Right renal pelvis (tissue), 4 donors: ENCODE measurements at regions not wholly inside any gene's neighbourhood (a gene's known extent, or its start where the extent isn't known, plus 50 kb on each side); places are given as distances from the start of the nearest gene placed in this dataset.
"Not testable (repeated sequence)": the region's sequence is repeated elsewhere in the genome, so short reads cannot be mapped to it uniquely, and the experiment has no call there.

Source experiments
- DNase-seq, 4 donors: peaks; one replicate each; pipeline ENCODE4 v3.0.0-alpha.2; 2013; ENCODE audit warnings: low read depth in 4 of 4, low spot score in 3 of 4, missing footprints in 1 of 4

DNA sequence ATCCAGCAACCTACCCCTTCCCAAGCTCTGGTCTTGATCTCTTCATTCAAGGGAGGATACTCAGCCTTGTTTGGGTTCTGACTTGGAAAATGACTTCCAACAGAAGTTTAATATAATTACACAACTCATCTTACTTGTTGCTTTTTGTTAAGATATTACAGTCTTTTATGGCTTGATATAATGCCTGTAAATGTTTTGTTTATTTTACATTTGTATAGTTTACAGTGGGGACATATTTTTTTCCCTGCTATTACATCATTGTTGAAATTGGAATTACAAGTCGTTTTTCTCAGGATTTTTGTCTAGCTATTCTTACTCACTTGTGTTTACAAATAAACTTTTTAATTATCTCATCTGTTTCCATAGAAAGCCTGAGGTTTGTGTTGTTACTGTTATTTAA, 436.0 kb downstream of the CNTNAP4 start:
- no peak for DNase-seq

DNA sequence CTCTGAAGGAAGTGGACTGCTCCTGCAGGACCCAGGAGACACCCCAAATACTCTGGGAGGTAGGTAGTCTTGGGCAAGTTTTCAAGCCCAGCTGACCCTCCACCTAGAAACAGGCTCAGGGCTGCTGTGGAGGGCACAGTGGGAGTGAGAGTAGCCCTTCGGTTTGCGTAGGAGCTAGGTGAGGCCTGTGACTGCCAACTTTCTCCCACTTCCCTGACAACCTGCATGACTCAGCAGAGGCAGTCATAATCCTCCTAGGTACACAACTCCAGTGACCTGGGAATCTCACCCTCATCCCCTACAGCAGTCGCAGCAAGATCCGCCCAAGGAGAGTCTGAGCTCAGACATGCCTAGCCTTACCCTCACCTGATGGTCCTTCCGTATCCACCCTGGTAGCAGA, 439.1 kb downstream of the CNTNAP4 start:
- DNase-seq: not testable (repeated sequence)

DNA sequence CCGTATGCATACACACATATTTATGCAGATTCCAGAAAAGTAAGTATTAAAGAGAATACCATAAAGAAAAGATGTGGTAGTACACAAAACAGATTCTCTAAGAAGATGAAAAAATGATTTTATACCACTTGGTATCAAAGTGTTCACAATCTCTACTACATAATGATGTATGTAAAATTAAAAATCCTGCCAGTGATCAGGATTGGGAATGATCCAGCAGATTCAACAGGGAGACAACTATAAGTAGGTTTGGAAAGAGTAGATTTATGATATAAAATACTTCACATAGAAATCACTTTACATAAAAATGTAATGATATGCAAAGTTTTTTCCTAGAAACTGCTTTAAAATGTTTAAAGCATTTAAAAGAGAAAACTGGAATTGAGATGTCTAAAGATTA, 447.0 kb downstream of the CNTNAP4 start:
- no peak for DNase-seq

DNA sequence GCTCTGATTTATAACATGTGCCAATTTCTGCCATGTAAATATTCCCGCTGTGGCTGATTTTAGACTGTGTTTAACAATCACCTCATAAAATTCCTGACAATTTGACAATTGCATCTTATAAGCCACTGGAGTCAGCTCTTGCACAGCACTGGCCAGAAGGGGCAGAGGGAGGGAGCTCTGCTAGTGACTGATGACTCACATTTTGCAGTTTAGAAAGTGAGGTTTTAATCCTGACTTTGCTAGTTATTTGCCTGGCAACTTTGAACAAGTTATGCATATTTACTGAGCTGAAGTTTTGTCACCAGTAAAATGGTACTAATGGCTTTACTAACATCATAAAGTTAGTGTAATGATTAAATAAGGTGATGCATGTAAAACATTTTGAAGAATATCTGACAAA, 452.3 kb downstream of the CNTNAP4 start:
- no peak for DNase-seq

DNA sequence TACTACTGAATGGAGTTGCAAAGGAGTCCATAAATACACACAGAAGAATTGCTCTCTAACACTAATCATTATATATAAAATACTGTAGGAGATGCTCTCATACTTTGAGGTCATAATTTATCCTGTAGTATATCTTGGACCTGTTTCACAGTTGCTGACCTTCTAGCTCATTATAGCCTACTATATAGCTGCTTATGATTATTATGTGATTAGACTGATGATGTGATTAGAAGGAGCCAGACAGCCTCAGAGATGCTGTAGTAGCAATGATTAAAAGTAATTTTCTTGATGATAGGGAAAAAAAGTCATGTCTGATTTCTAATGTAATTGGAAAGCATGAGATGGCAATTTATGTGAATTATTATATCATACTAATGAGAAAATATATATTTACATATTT, 455.7 kb downstream of the CNTNAP4 start:
- no peak for DNase-seq

DNA sequence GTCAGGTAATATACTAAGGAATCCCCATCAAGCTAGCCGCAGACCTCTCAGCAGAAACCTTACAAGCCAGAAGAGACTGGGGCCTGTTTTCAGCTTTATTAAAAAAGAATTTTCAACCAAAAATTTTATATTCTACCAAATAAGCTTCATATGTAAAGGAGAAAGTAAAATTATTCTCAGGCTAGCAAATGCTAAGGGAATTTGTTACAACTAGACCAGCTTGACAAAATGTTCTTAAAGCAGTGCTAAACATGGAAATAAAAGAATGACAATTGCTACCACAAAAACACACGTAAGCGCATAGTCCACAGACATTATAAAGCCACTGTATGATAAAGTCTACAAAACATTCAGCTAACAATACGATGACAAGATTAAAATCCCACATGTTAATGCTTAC, 449.4 kb upstream of the MON1B start:
- DNase-seq: no peak

DNA sequence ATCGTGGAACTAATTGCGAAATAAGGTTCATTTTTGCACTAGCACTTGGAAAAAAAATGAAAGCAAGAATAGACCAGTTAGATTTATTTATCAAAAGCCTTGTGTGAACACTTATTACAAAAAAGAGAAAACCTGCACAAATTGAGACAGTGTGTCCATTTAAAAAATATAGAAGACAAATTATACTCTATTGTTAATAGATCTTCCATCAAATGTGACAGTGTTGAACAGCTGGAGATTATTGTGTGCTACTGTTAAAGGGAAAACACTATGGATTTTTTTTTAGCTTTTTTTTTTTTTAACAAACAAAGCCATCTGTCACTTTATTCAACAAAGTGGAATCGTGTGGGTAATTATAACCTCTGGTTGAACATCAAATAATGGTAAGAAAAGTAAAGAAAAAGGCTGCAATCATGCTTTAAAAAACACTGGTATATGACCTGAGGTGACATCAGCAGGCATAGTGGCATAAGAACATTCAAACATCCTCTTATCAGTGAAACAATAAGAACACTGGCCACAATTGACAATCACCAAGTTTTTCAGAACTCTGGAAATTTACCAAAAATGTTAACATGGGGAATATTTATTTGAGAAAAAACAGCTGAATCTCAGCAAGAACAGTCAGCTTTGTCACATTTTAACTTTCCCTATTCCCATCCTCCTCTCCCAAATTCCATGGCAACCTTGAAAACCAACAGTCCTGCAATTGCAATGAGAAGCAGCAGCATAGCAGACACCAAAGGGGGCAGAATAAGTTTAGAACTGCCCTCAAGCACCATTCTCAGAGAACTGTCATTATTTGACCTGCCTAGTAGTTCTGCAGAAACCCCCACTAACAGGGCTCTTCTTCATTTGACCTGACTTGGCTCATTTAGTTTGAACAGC, 442.3 kb upstream of the MON1B start:
- DNase-seq: no peak

DNA sequence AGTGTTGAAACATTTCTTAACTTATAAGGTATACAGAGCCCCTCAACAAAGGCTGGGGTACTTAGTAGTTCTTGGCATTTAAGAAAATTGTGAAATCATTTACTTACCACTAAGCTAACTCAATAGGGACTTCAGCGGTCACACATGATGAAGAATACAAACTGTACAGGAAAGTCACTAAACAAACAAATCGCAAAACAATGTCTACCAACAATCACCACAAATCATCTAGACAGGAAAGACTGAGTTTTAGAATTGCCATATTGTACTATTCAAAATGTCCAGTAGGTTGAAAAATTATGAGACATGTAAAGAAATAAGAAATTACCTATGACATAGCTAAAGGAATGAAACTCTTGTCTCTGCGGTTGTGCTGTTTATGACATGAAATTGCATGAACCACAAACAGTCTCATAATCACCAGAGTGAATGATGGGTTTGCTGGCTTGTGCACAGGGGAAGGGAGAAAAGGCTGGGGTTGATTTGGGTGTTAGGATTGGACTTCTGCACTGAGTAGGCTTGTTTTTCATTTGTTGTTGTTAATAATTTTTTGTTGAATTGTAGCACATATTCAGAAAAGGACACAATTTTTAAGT, 441.1 kb upstream of the MON1B start:
- no peak for DNase-seq

DNA sequence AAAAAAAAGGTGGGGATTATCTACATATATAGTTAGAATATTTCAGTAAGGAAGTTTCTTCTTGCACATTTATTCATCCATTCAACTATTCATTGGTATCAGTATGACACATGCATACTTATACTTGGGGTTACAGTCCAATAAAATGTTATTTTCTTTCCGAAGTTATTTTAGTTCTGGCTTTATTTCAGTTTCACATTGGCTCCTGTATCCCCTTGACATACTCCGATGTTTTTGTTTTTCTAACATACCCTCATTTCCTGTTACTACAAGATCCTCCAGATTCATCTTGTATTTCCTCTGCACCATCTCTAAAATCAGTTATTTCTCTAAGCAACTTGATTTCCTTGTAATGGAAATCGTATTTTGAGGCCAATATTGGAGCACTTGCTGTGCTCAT, 435.5 kb upstream of the MON1B start:
- DNase-seq: no peak

DNA sequence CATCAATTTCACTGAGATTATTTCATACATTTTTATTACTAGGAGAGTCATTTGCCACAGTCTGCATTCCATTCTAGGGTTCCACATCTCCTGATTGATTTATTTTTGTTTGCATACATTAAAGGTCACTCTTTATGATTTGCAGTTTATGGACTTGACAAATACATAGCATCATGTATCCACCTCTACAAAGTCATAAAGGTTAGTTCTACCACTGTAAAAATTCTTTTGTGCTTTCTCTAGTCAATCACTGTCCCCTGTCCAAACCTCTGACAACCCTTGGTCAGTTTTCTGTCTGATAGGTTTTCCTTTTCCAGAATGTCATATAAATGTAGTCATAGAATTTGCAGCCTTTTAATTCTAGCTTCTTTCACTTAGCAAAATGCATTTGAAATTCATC, 434.6 kb upstream of the MON1B start:
- no peak for DNase-seq

DNA sequence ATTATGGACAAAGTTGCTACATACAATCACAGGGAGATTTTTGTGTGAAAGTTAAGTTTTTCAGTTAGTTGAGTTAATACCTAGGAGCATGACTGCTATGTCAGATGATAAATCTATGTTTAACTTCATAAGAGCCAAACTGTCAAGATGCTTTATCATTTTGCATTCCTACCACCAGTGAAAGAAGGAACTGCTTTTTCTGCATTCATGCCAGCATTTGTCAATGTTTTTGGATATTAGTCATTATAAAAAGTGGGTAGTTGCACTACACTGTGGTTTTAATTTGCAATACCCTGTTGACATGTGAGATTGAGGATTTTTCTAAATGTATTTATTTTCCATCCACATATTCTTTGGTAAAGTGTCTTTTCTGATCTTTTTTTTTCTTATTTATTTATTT, 434.0 kb upstream of the MON1B start:
- DNase-seq: no peak

DNA sequence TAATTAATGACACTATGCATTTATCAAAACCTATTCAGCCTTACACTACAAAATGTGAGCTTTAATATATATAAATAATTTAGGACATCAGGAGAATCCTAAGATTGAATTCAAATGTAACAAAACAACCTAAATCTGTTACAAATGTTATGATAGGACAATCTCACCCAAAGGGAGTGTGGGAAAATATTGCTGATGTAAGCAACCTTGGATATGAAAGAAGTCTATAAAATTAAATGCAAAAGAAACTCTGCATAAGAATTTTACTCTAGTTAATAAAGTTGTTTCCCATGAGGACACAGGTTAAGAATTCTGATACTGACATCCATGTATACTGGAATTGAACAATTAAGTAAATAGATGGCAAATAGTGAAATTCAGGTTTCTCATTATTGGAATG, 424.5 kb upstream of the MON1B start:
- no peak for DNase-seq

DNA sequence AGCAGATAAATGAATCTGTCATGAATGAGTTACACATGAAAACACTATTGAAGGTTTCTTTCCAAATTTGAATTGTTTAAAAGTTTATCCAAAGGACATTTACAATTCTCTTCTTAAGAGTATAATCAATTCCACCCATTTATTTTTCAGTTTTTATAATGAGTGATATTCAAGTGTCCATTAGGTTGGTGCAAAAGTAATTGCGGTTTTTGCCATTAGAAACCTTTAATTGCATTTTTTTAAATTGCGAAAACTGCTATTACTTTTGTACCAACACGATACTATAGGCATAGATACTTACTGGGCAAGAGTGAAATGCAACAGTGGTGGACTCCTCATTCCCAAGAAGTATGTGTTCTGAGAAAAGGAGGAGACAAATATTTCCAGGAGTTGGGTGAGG, 422.7 kb upstream of the MON1B start:
- no peak for DNase-seq

DNA sequence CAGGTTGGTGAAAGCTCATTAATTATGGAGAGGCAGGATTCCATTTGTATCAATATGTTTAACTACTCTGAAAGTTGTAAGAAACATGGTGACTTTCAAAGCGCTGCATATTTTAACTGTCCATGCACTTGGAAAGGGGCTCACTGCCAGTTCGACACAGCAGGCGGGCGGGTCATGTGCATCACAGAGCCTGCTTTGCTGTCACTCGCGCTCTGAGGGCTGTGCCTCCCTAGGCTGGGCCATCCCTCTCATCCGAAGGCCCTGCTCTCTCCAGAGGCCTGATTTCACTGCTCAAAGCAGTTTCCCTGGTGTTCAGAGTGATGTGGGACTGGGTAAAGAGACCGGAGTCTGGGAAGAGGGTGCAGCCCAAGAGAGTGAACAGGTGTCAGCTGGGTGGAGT, 422.0 kb upstream of the MON1B start:
- DNase-seq: no peak

DNA sequence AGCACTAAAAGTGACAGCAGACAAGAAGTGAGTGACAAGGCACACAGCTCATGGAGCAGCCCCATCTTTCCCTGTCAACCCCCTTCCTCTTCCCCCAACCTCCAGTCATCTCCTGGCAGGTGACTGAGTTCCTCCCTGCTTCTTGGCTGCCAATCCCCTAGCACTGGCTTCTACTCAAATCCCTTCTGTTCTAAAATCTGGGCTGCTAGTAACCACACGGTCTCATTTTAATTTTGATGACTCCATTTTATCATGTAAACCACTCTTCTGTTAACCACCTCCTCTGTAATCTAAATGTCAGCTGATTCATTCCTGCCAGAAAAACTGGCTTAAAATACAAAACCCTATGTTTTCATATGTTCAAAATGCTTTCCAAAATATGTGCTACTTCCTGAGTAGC, 419.8 kb upstream of the MON1B start:
- DNase-seq: no peak

DNA sequence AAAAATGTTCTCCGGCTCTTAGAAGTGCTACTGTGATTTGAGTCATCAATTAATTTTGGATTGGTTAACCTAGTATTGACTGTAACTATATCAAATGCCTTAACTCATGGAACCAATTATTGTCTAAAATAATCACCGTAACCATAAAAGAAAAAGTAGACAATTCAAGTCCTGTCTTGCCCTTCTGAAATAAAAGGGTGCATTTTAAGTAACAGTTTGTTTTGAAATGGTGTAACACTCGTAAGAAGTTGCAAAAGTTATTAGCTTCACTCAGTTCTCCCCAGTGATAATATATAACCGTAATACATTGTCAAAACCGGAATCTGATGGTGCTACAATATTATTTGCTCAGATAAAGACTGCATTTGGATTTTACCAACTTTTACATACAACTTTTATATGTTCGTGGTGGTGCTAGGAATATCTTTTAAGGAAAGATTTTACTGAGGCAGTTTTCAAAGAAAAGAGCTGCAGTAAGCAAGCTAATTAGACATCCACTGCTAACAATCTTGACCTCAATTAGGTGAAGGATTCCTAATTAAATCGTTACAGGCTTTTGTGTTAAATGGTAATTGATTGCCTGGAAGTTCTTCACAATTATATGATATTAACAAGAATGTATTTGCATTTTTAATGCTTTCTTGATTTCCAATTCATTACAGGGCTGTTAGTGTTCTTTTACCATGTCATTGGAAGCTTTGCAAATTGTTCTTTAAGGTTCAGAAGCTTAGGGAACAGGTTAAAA, 413.1 kb upstream of the MON1B start:
- DNase-seq: no peak

DNA sequence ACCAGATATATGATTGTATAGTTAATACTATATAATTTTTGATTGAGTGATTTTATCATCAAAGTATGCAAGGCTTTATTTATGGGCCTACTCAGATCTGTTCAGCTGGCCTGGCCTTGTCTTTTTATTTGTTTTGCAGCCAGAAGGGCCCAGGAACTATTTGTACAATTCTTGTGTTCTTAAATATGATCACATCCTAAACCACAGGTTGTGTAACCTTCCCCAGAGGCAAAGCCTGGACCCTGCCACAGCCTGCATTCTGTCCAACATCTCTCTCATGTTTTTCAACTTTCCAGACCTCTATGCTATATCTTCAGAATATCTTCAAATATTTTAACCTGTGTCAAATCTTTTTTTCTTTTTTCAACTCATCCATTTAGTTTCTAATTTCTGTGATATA, 410.4 kb upstream of the MON1B start:
- DNase-seq: no peak

DNA sequence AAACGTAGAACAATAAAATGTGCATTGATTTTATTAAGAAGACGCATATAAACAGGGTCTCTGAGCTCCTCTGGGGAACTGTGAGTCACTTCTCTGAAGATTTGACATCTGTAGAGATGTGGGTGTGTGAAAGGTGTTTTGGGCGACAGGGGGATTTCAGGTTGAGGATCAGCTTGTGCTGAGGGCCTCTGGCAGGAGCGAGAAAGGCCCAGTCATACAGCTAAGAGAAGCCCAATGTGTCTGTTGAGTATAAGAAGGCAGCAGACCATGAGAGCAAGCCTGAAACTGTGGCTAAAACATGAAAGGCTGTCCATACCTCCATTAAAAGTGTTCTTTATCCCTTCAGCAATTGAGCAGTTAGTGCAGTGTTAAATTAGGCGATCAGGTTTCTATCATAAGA, 406.5 kb upstream of the MON1B start:
- DNase-seq: no peak

DNA sequence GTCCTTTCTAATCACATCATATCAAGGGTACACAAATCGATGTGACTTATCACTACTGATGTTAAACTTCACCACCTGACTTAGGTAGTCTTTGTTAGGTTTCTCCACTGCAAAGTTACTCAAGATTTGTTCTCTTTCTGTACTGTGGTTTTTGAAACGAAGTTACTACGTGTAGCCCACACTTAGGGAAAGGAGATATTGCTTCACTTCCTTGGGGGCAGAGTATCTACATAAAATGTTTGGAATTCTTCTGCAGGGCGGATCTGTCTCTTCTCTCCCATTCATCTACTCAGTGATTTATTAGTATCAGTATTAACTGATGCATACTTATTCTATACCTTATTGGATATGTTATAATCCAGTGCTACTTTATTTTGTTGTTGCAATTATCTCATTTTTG, 403.6 kb upstream of the MON1B start:
- no peak for DNase-seq

DNA sequence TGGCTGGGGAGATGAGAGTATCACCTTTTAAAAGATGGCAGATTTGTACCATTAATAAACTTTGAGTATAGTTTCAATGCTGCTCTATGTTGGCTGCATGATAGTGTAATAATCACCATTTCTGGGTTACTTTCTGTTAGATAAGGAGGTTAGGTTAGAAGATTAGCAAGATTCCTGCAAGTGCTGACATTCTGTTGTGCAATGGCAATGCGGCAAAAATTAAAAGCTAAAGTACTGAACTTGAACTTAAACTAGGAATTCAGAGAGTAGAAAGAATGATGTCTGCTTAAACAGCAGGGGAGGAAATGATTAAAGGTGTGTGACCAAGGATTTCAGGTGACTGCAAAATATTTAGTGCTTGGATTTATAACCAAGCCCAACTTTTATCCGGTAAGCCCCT, 399.8 kb upstream of the MON1B start:
- no peak for DNase-seq

DNA sequence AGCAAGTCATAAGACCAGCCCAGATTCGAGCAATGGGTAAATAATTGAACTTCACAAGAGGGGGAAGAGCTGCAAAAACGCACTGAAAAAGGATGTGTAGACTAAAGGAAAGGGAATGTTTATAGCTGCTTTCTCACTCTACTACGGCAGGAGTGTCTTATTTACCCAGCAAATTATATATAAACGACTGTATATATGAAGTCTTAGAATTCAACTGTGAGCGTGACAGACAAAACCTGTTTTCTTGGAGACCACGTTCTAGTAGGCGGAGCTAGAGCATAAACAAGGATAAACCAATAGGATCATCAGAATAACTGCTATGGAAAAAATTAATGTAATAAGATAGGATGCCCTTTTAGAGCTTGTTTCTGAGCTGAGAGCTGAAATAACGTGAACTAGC, 394.6 kb upstream of the MON1B start:
- no peak for DNase-seq

DNA sequence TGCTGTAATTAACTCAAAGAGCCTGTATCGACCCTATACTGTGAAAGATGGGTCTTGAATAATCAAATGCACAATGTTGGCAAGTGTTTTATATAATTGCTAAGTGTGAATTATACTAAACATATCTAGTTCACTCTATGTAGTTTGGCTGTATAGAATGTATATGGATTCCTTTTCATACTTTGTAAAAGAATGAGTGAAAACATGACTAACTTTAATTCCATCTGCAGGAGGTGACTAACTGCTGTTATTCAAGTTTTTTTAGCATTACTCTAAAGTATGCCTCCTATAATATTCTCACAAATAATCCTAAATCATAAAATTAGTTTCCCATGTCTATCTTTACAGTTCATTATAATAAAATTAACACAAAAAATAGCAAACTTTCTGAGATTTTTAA, 394.0 kb upstream of the MON1B start:
- no peak for DNase-seq
